ENCODE measurements at regions not wholly inside any gene's neighbourhood (a gene's known extent, or its start where the extent isn't known, plus 50 kb on each side); places are given as distances from the start of the nearest gene placed in this dataset.

- Histone ChIP-seq H3K36me3 (ENCODE audit: control insufficient read depth in 2 of 2, extremely low read depth in 1 of 2, insufficient read depth in 2 of 2, low read length in 2 of 2) (no peaks in the 10 kb centered on the region), H4K20me1 (replicated peaks; ENCODE audit: control insufficient read depth, extremely low read depth, insufficient read depth, low read length) (no peaks in the 10 kb centered on the region), H3K4me1 (ENCODE audit: control insufficient read depth, extremely low read depth, insufficient read depth, low read length) (no peaks in the 10 kb centered on the region), H3K9me1 (replicated peaks; ENCODE audit: control insufficient read depth, extremely low read depth, insufficient read depth, low read length) (no peaks in the 10 kb centered on the region), H3K9ac (replicated peaks; ENCODE audit: extremely low read depth, insufficient read depth, low read length) (no peak overlapping the region), H3K4me2 (ENCODE audit: insufficient read depth, low read length) (no peak overlapping the region), H3K4me3 (replicated peaks in 1 of 3; ENCODE audit: insufficient read depth in 1 of 3, low read depth in 1 of 3, low read length in 3 of 3) (no peak overlapping the region), H3K9me3 (replicated peaks; ENCODE audit: control insufficient read depth, insufficient read depth, low read length) (no peaks in the 10 kb centered on the region), H3K79me2 (ENCODE audit: control insufficient read depth, insufficient read depth, low read length) (no peaks in the 10 kb centered on the region), H3K27me3 (ENCODE audit: control insufficient read depth in 2 of 2, insufficient read depth in 2 of 2, low read length in 2 of 2) (no peaks in the 10 kb centered on the region), H3K27ac (ENCODE audit: insufficient read depth, low read depth, low read length) (no peak overlapping the region), H2AFZ (ENCODE audit: low read depth, low read length) (no peak overlapping the region)
- FAIRE-seq (no peak), DNase-seq (ENCODE audit: low read depth, low spot score) (no peak)
- ChIA-PET CTCF (interaction anchor here (0.7 to 1.3 kb wide), 2 partner anchors 9 to 19 kb away, joined by 3 read pairs; no protein-coding TSS in a partner anchor), POLR2A (no interaction called here)
- intact Hi-C loops (cut with micrococcal nuclease), result no loop called here
- no TSS peak for BruUV-seq (replicated peaks)
- TF ChIP-seq JUN (IDR thresholded peaks at IDR 0.05; ENCODE audit: borderline replicate concordance, insufficient read depth, insufficient read length, low read depth) (no peak), MYC (IDR thresholded peaks at IDR 0.05; ENCODE audit: low read depth, low read length) (no peak), POLR2AphosphoS5 (IDR thresholded peaks at IDR 0.05; ENCODE audit: insufficient read depth, low read depth, low read length) (no peak), POLR2A (IDR thresholded peaks at IDR 0.05; ENCODE audit: low read depth, low read length) (no peak), EZH2 (IDR thresholded peaks at IDR 0.05; ENCODE audit: borderline replicate concordance, low read depth, low read length, severe bottlenecking) (no peak), CTCF (IDR thresholded peaks at IDR 0.05; ENCODE audit: extremely low read depth in 1 of 2, insufficient read depth in 1 of 2, low read depth in 1 of 2, low read length in 2 of 2) (no peak), FOS (IDR thresholded peaks at IDR 0.05; ENCODE audit: borderline replicate concordance, insufficient read depth, low read length) (no peak), MAX (IDR thresholded peaks at IDR 0.05; ENCODE audit: insufficient read depth, insufficient read length) (no peak), GATA2 (IDR thresholded peaks at IDR 0.05; ENCODE audit: insufficient read depth, insufficient read length, low read depth, low read length) (no peak)
- dilution Hi-C loops (cut with MboI; ENCODE audit: extremely low pct_ligation_motif_present, low sequenced_read_pairs), result no loop called here
These were observed 453.6 kb upstream of the PRR20A start for GRCh38 chr13:56687131-56687530.
